H1 (cell line): ENCODE measurements at regions not wholly inside any gene's neighbourhood (a gene's known extent, or its start where the extent isn't known, plus 50 kb on each side); places are given as distances from the start of the nearest gene placed in this dataset.

Experiments
- CTCF ChIA-PET: fragments of 300-600 bp; sonication (Branson Sonifier 250); formaldehyde crosslinking; loops from one replicate; lab custom pipeline; 2021; ENCODE audit not compliant: partially characterized antibody; lab: Charles Lee
- POLR2A ChIA-PET: fragments of 300-600 bp; sonication (Branson Sonifier 250); formaldehyde crosslinking; loops from one replicate; lab custom pipeline; 2021; ENCODE audit warnings: inconsistent platforms; ENCODE audit not compliant: partially characterized antibody; lab: Charles Lee
- DNase-seq, 2 experiments: peaks; one replicate each; pipeline versions ENCODE4 v3.0.0 to v3.0.0-alpha.2; 2010 to 2022; ENCODE audit warnings: low spot score in 2 of 2, low read depth in 1 of 2, mixed read lengths in 1 of 2
- FAIRE-seq: peaks from 2 replicates; lab custom pipeline; 2011; peaks lifted over from hg19 to GRCh38; lab: Jason Lieb, UNC
- H2AFZ ChIP-seq: 2 replicates; pipeline ENCODE4 v1.8.1; 2012; ENCODE audit warnings: low read length, inconsistent platforms
- H2AK5ac ChIP-seq: 2 replicates; pipeline ENCODE4 v1.6.1; 2013; ENCODE audit warnings: low read depth, low read length
- H2BK120ac ChIP-seq: replicated peaks from 2 replicates; pipeline ENCODE3; 2013; ENCODE audit warnings: low read depth, low read length, inconsistent platforms
- H2BK12ac ChIP-seq: 2 replicates; pipeline ENCODE4 v1.6.1; 2013; ENCODE audit warnings: low read depth, low read length
- H2BK15ac ChIP-seq: 2 replicates; pipeline ENCODE4 v1.6.1; 2013; ENCODE audit warnings: low read length
- H2BK20ac ChIP-seq: 2 replicates; pipeline ENCODE4 v1.6.1; 2013; ENCODE audit warnings: low read length
- H2BK5ac ChIP-seq: 2 replicates; pipeline ENCODE4 v1.6.1; 2013; ENCODE audit warnings: low read depth, low read length
- H3K14ac ChIP-seq: 2 replicates; pipeline ENCODE4 v1.6.1; 2013; ENCODE audit warnings: inconsistent platforms; ENCODE audit not compliant: insufficient read length
- H3K18ac ChIP-seq: 2 replicates; pipeline ENCODE4 v1.6.1; 2013; ENCODE audit warnings: low read length; ENCODE audit errors: extremely low read depth
- H3K23ac ChIP-seq: 2 replicates; pipeline ENCODE4 v1.6.1; 2013; ENCODE audit warnings: inconsistent platforms; ENCODE audit not compliant: insufficient read length
- H3K23me2 ChIP-seq: 2 replicates; pipeline ENCODE4 v1.6.1; 2013; ENCODE audit warnings: low read depth, low read length
- H3K27ac ChIP-seq: 2 replicates; pipeline ENCODE4 v1.6.1; 2011; ENCODE audit warnings: low read depth, low read length, inconsistent platforms
- H3K27me3 ChIP-seq, 4 experiments: replicated peaks in 1 of 4; 1 replicate in 1 of 4; 2 replicates in 3 of 4; pipeline versions ENCODE4 v1.6.1 to v1.8.1; 2011 to 2013; ENCODE audit warnings: low read length in 3 of 4, mild to moderate bottlenecking in 3 of 4, inconsistent platforms in 2 of 4, mixed read lengths in 2 of 4, moderate library complexity in 1 of 4; ENCODE audit not compliant: control insufficient read depth in 3 of 4, insufficient read depth in 3 of 4; ENCODE audit errors: extremely low read depth in 1 of 4
- H3K36me3 ChIP-seq, 4 experiments: 2 replicates each; pipeline versions ENCODE4 v1.6.1 to v1.8.1; 2011 to 2013; ENCODE audit warnings: mild to moderate bottlenecking in 4 of 4, low read length in 3 of 4, moderate library complexity in 2 of 4, control low read depth in 1 of 4, inconsistent platforms in 1 of 4; ENCODE audit not compliant: insufficient read depth in 4 of 4, control insufficient read depth in 2 of 4
- H3K4ac ChIP-seq: replicated peaks from 2 replicates; pipeline ENCODE3; 2013; ENCODE audit warnings: low read length, low read depth, mixed read lengths, inconsistent platforms; ENCODE audit not compliant: insufficient read length
- H3K4me1 ChIP-seq, 4 experiments: replicated peaks in 1 of 4; 1 replicate in 1 of 4; 2 replicates in 3 of 4; pipeline versions ENCODE4 v1.6.1 to v1.8.1; 2011 to 2013; ENCODE audit warnings: low read length in 3 of 4, inconsistent platforms in 2 of 4, mixed read lengths in 1 of 4; ENCODE audit not compliant: insufficient read depth in 4 of 4, control insufficient read depth in 3 of 4
- H3K4me2 ChIP-seq, 2 experiments: 2 replicates each; pipeline versions ENCODE4 v1.6.1 to v1.8.1; 2011 to 2013; ENCODE audit warnings: low read depth in 2 of 2, low read length in 2 of 2, control low read depth in 1 of 2, inconsistent platforms in 1 of 2, mild to moderate bottlenecking in 1 of 2; ENCODE audit not compliant: insufficient read depth in 1 of 2
- H3K4me3 ChIP-seq, 4 experiments: fragments of 200-600, 300-600 bp in 1 of 4; sonication (generic), shearing (Covaris generic), sonication (Bioruptor Twin) in 1 of 4; 2 replicates each; pipeline versions ENCODE4 v1.5.1 to v1.8.1; 2011 to 2016; ENCODE audit warnings: low read length in 4 of 4, low read depth in 3 of 4, control low read depth in 2 of 4, inconsistent platforms in 2 of 4, mild to moderate bottlenecking in 2 of 4, mixed read lengths in 1 of 4, moderate library complexity in 1 of 4; ENCODE audit not compliant: insufficient read depth in 2 of 4; ENCODE audit errors: extremely low read depth in 1 of 4
- H3K56ac ChIP-seq: replicated peaks from 2 replicates; pipeline ENCODE3; 2013; ENCODE audit warnings: low read depth, mild to moderate bottlenecking, mixed read lengths, low read length, inconsistent platforms; ENCODE audit not compliant: insufficient read length
- H3K79me1 ChIP-seq: 2 replicates; pipeline ENCODE4 v1.6.1; 2013; ENCODE audit warnings: low read depth, low read length, control low read depth
- H3K79me2 ChIP-seq, 2 experiments: 2 replicates each; pipeline versions ENCODE4 v1.6.1 to v1.8.1; 2012 to 2013; ENCODE audit warnings: low read length in 2 of 2, mild to moderate bottlenecking in 2 of 2, inconsistent platforms in 1 of 2; ENCODE audit not compliant: insufficient read depth in 2 of 2, control insufficient read depth in 1 of 2
- H3K9ac ChIP-seq, 4 experiments: replicated peaks in 1 of 4; 1 replicate in 1 of 4; 2 replicates in 3 of 4; pipeline versions ENCODE4 v1.6.1 to v1.8.1; 2011 to 2013; ENCODE audit warnings: low read depth in 3 of 4, low read length in 3 of 4, control low read depth in 2 of 4, mild to moderate bottlenecking in 2 of 4, moderate library complexity in 2 of 4, inconsistent platforms in 1 of 4; ENCODE audit errors: extremely low read depth in 1 of 4
- H3K9me3 ChIP-seq, 2 experiments: 2 replicates each; pipeline versions ENCODE4 v1.6.1 to v1.8.1; 2012 to 2013; ENCODE audit warnings: mild to moderate bottlenecking in 2 of 2, moderate library complexity in 2 of 2, control low read depth in 1 of 2, inconsistent platforms in 1 of 2, low read depth in 1 of 2, low read length in 1 of 2, mixed read lengths in 1 of 2; ENCODE audit not compliant: insufficient read depth in 2 of 2
- H4K20me1 ChIP-seq, 2 experiments: replicated peaks in 1 of 2; 2 replicates each; pipeline versions ENCODE3 to v1.8.1; 2011 to 2013; ENCODE audit warnings: inconsistent platforms in 2 of 2, low read length in 2 of 2, mild to moderate bottlenecking in 1 of 2; ENCODE audit not compliant: insufficient read depth in 2 of 2, control insufficient read depth in 1 of 2
- H4K5ac ChIP-seq: 2 replicates; pipeline ENCODE4 v1.6.1; 2013; ENCODE audit warnings: low read length, low read depth, mixed read lengths, inconsistent platforms; ENCODE audit not compliant: insufficient read length
- H4K8ac ChIP-seq: 2 replicates; pipeline ENCODE4 v1.8.0; 2013; ENCODE audit warnings: mild to moderate bottlenecking, moderate library complexity, low read length, inconsistent platforms; ENCODE audit not compliant: insufficient read depth; ENCODE audit errors: extremely low read depth
- H4K91ac ChIP-seq: replicated peaks from 2 replicates; pipeline ENCODE3; 2013; ENCODE audit warnings: low read length, mixed read lengths, inconsistent platforms; ENCODE audit not compliant: insufficient read length
- BACH1 ChIP-seq: IDR thresholded peaks from 2 replicates; pipeline ENCODE4 v1.6.1; 2012; ENCODE audit warnings: low read length, improper control_type of control experiment
- CBX8 ChIP-seq: fragments of 300-800, 300-1000 bp; sonication (generic); IDR thresholded peaks from 2 replicates; pipeline ENCODE4 v1.7.1; 2016; ENCODE audit warnings: low read depth, low read length, borderline replicate concordance
- CTBP2 ChIP-seq: IDR thresholded peaks from 2 replicates; pipeline ENCODE4 v1.7.0; 2011; ENCODE audit warnings: borderline replicate concordance, mild to moderate bottlenecking, moderate library complexity, mixed read lengths, low read length; ENCODE audit not compliant: insufficient read depth, insufficient read length
- EGR1 ChIP-seq: IDR thresholded peaks from 2 replicates; pipeline ENCODE4 v1.6.1; 2011; ENCODE audit warnings: low read depth, low read length, borderline replicate concordance
- KDM1A ChIP-seq: fragments of 200-600, 300-600 bp; sonication (generic); IDR thresholded peaks from 2 replicates; pipeline ENCODE4 v1.7.1; 2016; ENCODE audit warnings: mild to moderate bottlenecking, low read length, borderline replicate concordance
- NRF1 ChIP-seq: IDR thresholded peaks from 2 replicates; pipeline ENCODE4 v1.6.1; 2011; ENCODE audit warnings: mild to moderate bottlenecking, low read depth, low read length, improper control_type of control experiment
- RFX5 ChIP-seq: IDR thresholded peaks from 2 replicates; pipeline ENCODE4 v1.6.1; 2011; ENCODE audit warnings: low read depth, low read length, improper control_type of control experiment, borderline replicate concordance
- WGBS, 2 experiments: shearing (Covaris generic) in 1 of 2; methylation state at CpG; one replicate each; pipeline versions ENCODE4 v1.1.6 to v1.1.7; 2013 to 2015; ENCODE audit warnings: low lambda C conversion rate in 2 of 2, mixed read lengths in 2 of 2, inconsistent platforms in 1 of 2, low coverage in 1 of 2, missing lambda C conversion rate in 1 of 2; ENCODE audit not compliant: insufficient replicate concordance in 2 of 2, insufficient coverage in 1 of 2, insufficient read length in 1 of 2; ENCODE audit errors: extremely low coverage in 1 of 2, missing lambda C conversion rate in 1 of 2; 5-methylcytosine and 5-hydroxymethylcytosine counted together
- TF ChIP-seq, protein P1 (sequence below): IDR thresholded peaks from 2 replicates; pipeline ENCODE4 v1.6.1; 2011; ENCODE audit warnings: low read depth, mild to moderate bottlenecking, low read length; ENCODE audit not compliant: insufficient read depth
- TF ChIP-seq, protein P2 (sequence below), 3 experiments: IDR thresholded peaks; 1 replicate in 2 of 3; 2 replicates in 1 of 3; pipeline versions ENCODE4 v1.5.1 to v1.6.1; 2011; ENCODE audit warnings: low read length in 3 of 3, mild to moderate bottlenecking in 3 of 3, inconsistent platforms in 2 of 3, low read depth in 1 of 3, moderate library complexity in 1 of 3; ENCODE audit not compliant: insufficient read depth in 1 of 3; ENCODE audit errors: control extremely low read depth in 1 of 3

DNA sequence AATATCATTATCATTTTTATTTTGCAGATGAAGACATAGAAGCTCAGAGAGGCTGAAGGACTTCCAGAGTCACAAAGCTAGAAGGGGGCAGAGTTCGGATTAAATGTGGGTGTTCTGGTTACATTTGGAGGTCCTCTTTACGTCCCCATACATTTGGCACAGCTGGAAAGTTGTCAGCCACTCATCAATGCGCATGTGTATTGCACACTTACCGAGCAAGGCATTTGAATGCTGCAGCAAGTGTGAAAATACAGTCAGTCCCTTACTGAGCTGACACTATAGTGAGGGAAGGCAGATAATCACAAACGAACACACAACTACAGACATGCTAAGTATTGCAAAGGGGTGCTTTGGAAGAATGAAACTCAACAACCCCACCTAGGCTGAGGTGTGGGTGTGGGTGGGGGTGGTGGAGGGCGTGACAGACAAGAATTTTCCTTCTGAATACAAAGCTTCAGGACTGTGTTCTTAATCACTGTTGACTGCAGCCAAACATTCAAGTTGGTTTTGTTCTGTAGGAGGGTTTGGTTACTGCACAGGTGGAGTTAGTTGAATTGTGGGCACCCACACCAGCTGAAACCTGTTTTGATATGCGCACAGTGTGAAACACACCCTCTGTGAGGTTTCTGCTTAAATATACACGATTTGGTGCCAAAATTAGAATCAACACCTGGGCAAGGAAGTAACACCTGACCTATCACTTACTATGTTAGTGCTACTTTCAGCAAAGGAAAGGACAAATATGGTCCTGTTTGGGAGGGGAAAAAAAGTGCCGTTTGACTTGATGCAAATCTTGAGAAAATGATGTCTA is 72.4 kb downstream of the COQ2 start:
- no peaks in the 10 kb centered on the region for H3K79me1 ChIP-seq
- H3K4me1 ChIP-seq, result peaks cover 0 to 12% (median 2%) of the 10 kb centered on the region in 4 experiments; a peak in 4 of 7 replicates
- peaks cover 0 to 4% (median 0%) of the 10 kb centered on the region in 4 experiments; a peak in 1 of 7 replicates for H3K27me3 ChIP-seq
- no peak overlapping the region for H4K8ac ChIP-seq
- H3K4me2 ChIP-seq, result no peak overlapping the region
- no peak overlapping the region for H3K14ac ChIP-seq
- no peak overlapping the region for H3K56ac ChIP-seq
- DNase-seq (no peak), FAIRE-seq (no peak)
- no peak overlapping the region for H3K4ac ChIP-seq
- no peak overlapping the region; the same call in 1 of the 2 replicates for H3K18ac ChIP-seq
- H3K27ac ChIP-seq, result no peak overlapping the region
- ChIA-PET CTCF (interaction anchor here (1.9 kb wide), 1 partner anchor 13 kb away, joined by 9 read pairs; no protein-coding TSS in a partner anchor), POLR2A (interaction anchor here (1.0 kb wide), 1 partner anchor 22 kb away, joined by 3 read pairs; no protein-coding TSS in a partner anchor)
- H3K9me3 ChIP-seq, result peaks cover 9 to 10% of the 10 kb centered on the region in 2 experiments; a peak in 3 of 4 replicates
- 79% methylated on average over 9 of the region's 9 CpGs; no CpG with 5 or more reads in 1 of the 2 experiments for WGBS, 2 experiments
- H4K20me1 ChIP-seq, result no peaks in the 10 kb centered on the region
- H2BK5ac ChIP-seq, result no peak overlapping the region
- no peak overlapping the region for H2AFZ ChIP-seq
- H3K36me3 ChIP-seq, result no peaks in the 10 kb centered on the region
- no peak overlapping the region for H2AK5ac ChIP-seq
- no peak overlapping the region for H3K23ac ChIP-seq
- no peak overlapping the region for H4K5ac ChIP-seq
- H3K23me2 ChIP-seq, result no peaks in the 10 kb centered on the region; the same call in 1 of the 2 replicates
- no peak overlapping the region for H2BK12ac ChIP-seq
- no peak overlapping the region for H3K9ac ChIP-seq
- no peaks in the 10 kb centered on the region for H3K79me2 ChIP-seq
- no peak overlapping the region for H2BK15ac ChIP-seq
- no peak overlapping the region for H2BK120ac ChIP-seq
- no peak overlapping the region for H2BK20ac ChIP-seq
- H4K91ac ChIP-seq, result no peak overlapping the region
- no peak overlapping the region for H3K4me3 ChIP-seq
- TF ChIP-seq CTBP2 (no peak), RFX5 (no peak), NRF1 (no peak), KDM1A (no peak), CBX8 (no peak), EGR1 (no peak), BACH1 (no peak)
- TF ChIP-seq, protein P1, sequence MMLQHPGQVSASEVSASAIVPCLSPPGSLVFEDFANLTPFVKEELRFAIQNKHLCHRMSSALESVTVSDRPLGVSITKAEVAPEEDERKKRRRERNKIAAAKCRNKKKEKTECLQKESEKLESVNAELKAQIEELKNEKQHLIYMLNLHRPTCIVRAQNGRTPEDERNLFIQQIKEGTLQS, result no peak
- TF ChIP-seq, protein P2, sequence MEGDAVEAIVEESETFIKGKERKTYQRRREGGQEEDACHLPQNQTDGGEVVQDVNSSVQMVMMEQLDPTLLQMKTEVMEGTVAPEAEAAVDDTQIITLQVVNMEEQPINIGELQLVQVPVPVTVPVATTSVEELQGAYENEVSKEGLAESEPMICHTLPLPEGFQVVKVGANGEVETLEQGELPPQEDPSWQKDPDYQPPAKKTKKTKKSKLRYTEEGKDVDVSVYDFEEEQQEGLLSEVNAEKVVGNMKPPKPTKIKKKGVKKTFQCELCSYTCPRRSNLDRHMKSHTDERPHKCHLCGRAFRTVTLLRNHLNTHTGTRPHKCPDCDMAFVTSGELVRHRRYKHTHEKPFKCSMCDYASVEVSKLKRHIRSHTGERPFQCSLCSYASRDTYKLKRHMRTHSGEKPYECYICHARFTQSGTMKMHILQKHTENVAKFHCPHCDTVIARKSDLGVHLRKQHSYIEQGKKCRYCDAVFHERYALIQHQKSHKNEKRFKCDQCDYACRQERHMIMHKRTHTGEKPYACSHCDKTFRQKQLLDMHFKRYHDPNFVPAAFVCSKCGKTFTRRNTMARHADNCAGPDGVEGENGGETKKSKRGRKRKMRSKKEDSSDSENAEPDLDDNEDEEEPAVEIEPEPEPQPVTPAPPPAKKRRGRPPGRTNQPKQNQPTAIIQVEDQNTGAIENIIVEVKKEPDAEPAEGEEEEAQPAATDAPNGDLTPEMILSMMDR (IDR thresholded peaks at IDR 0.05; ENCODE audit: control extremely low read depth in 1 of 3, insufficient read depth in 1 of 3, low read depth in 1 of 3, low read length in 3 of 3), result no peak
